ENCODE measurements at regions not wholly inside any gene's neighbourhood (a gene's known extent, or its start where the extent isn't known, plus 50 kb on each side); places are given as distances from the start of the nearest gene placed in this dataset.

GRCh38 chr10:106089855-106090254 is 1074.7 kb downstream of the SORCS1 start:
- TF ChIP-seq CTCF (IDR thresholded peaks at IDR 0.05; ENCODE audit: low read depth, low read length) (no peak), EZH2phosphoT487 (IDR thresholded peaks at IDR 0.05; ENCODE audit: low read depth) (no peak)

All from OCI-LY3 (cell line).